ENCODE measurements at regions not wholly inside any gene's neighbourhood (a gene's known extent, or its start where the extent isn't known, plus 50 kb on each side); places are given as distances from the start of the nearest gene placed in this dataset.

- peaks cover 2% of the 10 kb centered on the region for H3K27me3 Mint-ChIP-seq
- H3K27ac Mint-ChIP-seq, result no peak overlapping the region
- intact Hi-C loops (cut with micrococcal nuclease), result no loop called here
- H3K4me3 Mint-ChIP-seq, result no peak overlapping the region
- no peak for ATAC-seq (ENCODE audit: low read depth)
- DNase-seq, result no peak
- H3K4me1 Mint-ChIP-seq, result no peaks in the 10 kb centered on the region
- ChIA-PET POLR2A (no interaction called here), CTCF (no interaction called here)
- TF ChIP-seq, protein P1, sequence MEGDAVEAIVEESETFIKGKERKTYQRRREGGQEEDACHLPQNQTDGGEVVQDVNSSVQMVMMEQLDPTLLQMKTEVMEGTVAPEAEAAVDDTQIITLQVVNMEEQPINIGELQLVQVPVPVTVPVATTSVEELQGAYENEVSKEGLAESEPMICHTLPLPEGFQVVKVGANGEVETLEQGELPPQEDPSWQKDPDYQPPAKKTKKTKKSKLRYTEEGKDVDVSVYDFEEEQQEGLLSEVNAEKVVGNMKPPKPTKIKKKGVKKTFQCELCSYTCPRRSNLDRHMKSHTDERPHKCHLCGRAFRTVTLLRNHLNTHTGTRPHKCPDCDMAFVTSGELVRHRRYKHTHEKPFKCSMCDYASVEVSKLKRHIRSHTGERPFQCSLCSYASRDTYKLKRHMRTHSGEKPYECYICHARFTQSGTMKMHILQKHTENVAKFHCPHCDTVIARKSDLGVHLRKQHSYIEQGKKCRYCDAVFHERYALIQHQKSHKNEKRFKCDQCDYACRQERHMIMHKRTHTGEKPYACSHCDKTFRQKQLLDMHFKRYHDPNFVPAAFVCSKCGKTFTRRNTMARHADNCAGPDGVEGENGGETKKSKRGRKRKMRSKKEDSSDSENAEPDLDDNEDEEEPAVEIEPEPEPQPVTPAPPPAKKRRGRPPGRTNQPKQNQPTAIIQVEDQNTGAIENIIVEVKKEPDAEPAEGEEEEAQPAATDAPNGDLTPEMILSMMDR (IDR thresholded peaks at IDR 0.05), result no peak
- H3K36me3 Mint-ChIP-seq (ENCODE audit: low read depth), result no peaks in the 10 kb centered on the region
- no peaks in the 10 kb centered on the region for H3K9me3 Mint-ChIP-seq
These were observed 106.6 kb upstream of the LRFN2 start for GRCh38 chr6:40693768-40694167.

GRCh38 chr6:40692337-40692736 lies 105.2 kb upstream of the LRFN2 start:
- ChIA-PET POLR2A (no interaction called here), CTCF (no interaction called here)
- no peaks in the 10 kb centered on the region for H3K36me3 Mint-ChIP-seq (ENCODE audit: low read depth)
- H3K4me3 Mint-ChIP-seq, result no peak overlapping the region
- H3K27me3 Mint-ChIP-seq, result peaks cover under 1% of the 10 kb centered on the region
- no peaks in the 10 kb centered on the region for H3K9me3 Mint-ChIP-seq
- H3K27ac Mint-ChIP-seq, result no peak overlapping the region
- DNase-seq, result no peak
- intact Hi-C loops (cut with micrococcal nuclease), result no loop called here
- no peak for ATAC-seq (ENCODE audit: low read depth)
- TF ChIP-seq, protein P1 (IDR thresholded peaks at IDR 0.05), result no peak
- H3K4me1 Mint-ChIP-seq, result no peaks in the 10 kb centered on the region

- POLR2A ChIA-PET, result no interaction called here
- H3K4me1 Mint-ChIP-seq, result no peaks in the 10 kb centered on the region
- H3K9me3 Mint-ChIP-seq, result peaks cover 2% of the 10 kb centered on the region
- H3K4me3 Mint-ChIP-seq, result no peak overlapping the region
- ATAC-seq (ENCODE audit: low read depth) (no peak), DNase-seq (no peak)
- CTCF ChIA-PET, result no interaction called here
- no peaks in the 10 kb centered on the region for H3K36me3 Mint-ChIP-seq (ENCODE audit: low read depth)
- TF ChIP-seq, protein P1 (IDR thresholded peaks at IDR 0.05), result no peak
- H3K27ac Mint-ChIP-seq, result no peak overlapping the region
- intact Hi-C loops (cut with micrococcal nuclease), result no loop called here
- peaks cover 10% of the 10 kb centered on the region for H3K27me3 Mint-ChIP-seq
These were observed 102.0 kb upstream of the LRFN2 start for GRCh38 chr6:40689185-40689584.

DNA sequence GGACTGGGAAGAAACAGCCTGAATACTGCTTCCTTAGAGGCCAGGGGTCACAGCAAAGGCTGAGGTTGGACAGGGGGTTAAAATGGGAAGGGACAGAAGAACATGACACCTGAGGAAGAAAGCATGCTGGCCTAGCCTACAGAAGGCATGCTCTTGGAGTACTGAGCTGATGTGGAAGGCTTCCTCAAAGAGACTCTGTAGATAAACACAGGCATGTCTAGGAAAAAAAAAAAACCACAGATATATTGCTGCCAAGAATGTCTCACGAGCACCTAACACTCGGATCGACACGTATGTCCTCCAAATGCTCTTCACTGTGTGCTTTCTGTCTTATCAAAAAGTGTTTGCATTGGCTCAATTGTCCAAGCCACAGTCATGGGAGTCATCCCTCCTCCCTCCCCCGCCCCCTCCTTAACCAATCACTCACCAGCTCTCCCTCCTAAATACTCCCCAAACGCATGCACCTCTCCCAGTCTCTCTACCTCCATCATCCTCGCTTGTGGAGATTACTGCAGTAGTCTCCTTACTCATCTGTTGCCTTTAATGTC lies 101.1 kb upstream of the LRFN2 start:
- H3K27me3 Mint-ChIP-seq, result peaks cover 10% of the 10 kb centered on the region
- intact Hi-C loops (cut with micrococcal nuclease), result no loop called here
- ChIA-PET CTCF (no interaction called here), POLR2A (no interaction called here)
- no peak overlapping the region for H3K27ac Mint-ChIP-seq
- TF ChIP-seq, protein P1 (IDR thresholded peaks at IDR 0.05), result no peak
- H3K4me3 Mint-ChIP-seq, result no peak overlapping the region
- H3K4me1 Mint-ChIP-seq, result no peaks in the 10 kb centered on the region
- no peaks in the 10 kb centered on the region for H3K36me3 Mint-ChIP-seq (ENCODE audit: low read depth)
- no peak for DNase-seq
- peaks cover 2% of the 10 kb centered on the region for H3K9me3 Mint-ChIP-seq
- ATAC-seq (ENCODE audit: low read depth), result no peak

- H3K36me3 Mint-ChIP-seq (ENCODE audit: low read depth), result no peaks in the 10 kb centered on the region
- H3K4me1 Mint-ChIP-seq, result no peaks in the 10 kb centered on the region
- no peak overlapping the region for H3K27ac Mint-ChIP-seq
- DNase-seq (no peak), ATAC-seq (ENCODE audit: low read depth) (no peak)
- H3K9me3 Mint-ChIP-seq, result peaks cover 2% of the 10 kb centered on the region
- CTCF ChIA-PET, result no interaction called here
- peaks cover 10% of the 10 kb centered on the region for H3K27me3 Mint-ChIP-seq
- POLR2A ChIA-PET, result no interaction called here
- intact Hi-C loops (cut with micrococcal nuclease), result no loop called here
- TF ChIP-seq, protein P1 (IDR thresholded peaks at IDR 0.05), result no peak
- H3K4me3 Mint-ChIP-seq, result no peak overlapping the region
These were observed 98.7 kb upstream of the LRFN2 start for GRCh38 chr6:40685862-40686261.
